Loucy (cell line): ENCODE measurements at regions not wholly inside any gene's neighbourhood (a gene's known extent, or its start where the extent isn't known, plus 50 kb on each side); places are given as distances from the start of the nearest gene placed in this dataset.

Experiments
- H2AFZ ChIP-seq: fragments of 200-600 bp; sonication (generic); 2 replicates; pipeline ENCODE4 v1.6.0; 2016; ENCODE audit warnings: antibody characterized with exemption, mild to moderate bottlenecking, low read length, moderate library complexity
- H3F3A ChIP-seq: fragments of 200-600 bp; 2 replicates; pipeline ENCODE4 v1.6.0; 2016; ENCODE audit warnings: antibody characterized with exemption, low read depth, mild to moderate bottlenecking
- H3K27me3 ChIP-seq: fragments of 200-600 bp; sonication (generic); 2 replicates; pipeline ENCODE4 v1.6.1; 2014; ENCODE audit warnings: low read length, mild to moderate bottlenecking; ENCODE audit not compliant: insufficient read depth, poor library complexity, severe bottlenecking
- H3K36me3 ChIP-seq: fragments of 200-600 bp; sonication (generic); 2 replicates; pipeline ENCODE4 v1.6.1; 2016; ENCODE audit warnings: low read length; ENCODE audit not compliant: insufficient read depth
- H3K4me1 ChIP-seq: fragments of 200-600 bp; sonication (generic); 2 replicates; pipeline ENCODE4 v1.5.1; 2014; ENCODE audit warnings: low read length, mild to moderate bottlenecking; ENCODE audit not compliant: insufficient read depth, poor library complexity, severe bottlenecking
- H3K4me2 ChIP-seq: fragments of 200-600 bp; sonication (generic); 2 replicates; pipeline ENCODE4 v1.6.0; 2014; ENCODE audit warnings: antibody characterized with exemption, low read length, low read depth, mild to moderate bottlenecking; ENCODE audit not compliant: poor library complexity, severe bottlenecking
- H3K4me3 ChIP-seq: fragments of 200-600 bp; sonication (generic); 2 replicates; pipeline ENCODE4 v1.5.1; 2014; ENCODE audit warnings: low read length, mild to moderate bottlenecking, mixed read lengths; ENCODE audit not compliant: poor library complexity, severe bottlenecking
- H3K79me2 ChIP-seq: fragments of 200-600 bp; sonication (generic); 2 replicates; pipeline ENCODE4 v1.6.1; 2014; ENCODE audit warnings: low read length; ENCODE audit not compliant: insufficient read depth
- H3K9ac ChIP-seq: fragments of 200-600 bp; sonication (generic); 2 replicates; pipeline ENCODE4 v1.6.0; 2014; ENCODE audit warnings: mild to moderate bottlenecking, low read depth, low read length, moderate library complexity; ENCODE audit not compliant: poor library complexity, severe bottlenecking
- H3K9me2 ChIP-seq: fragments of 200-600 bp; sonication (generic); replicated peaks from 2 replicates; pipeline ENCODE4 v1.6.1; 2016; ENCODE audit warnings: low read depth, low read length, mixed read lengths
- H3K9me3 ChIP-seq: fragments of 200-600 bp; sonication (generic); 2 replicates; pipeline ENCODE4 v1.6.1; 2014; ENCODE audit warnings: mild to moderate bottlenecking, antibody characterized with exemption, low read length, low read depth; ENCODE audit not compliant: insufficient read depth
- H4K20me1 ChIP-seq: fragments of 200-600 bp; sonication (generic); 2 replicates; pipeline ENCODE4 v1.6.0; 2014; ENCODE audit warnings: antibody characterized with exemption, low read length, mild to moderate bottlenecking; ENCODE audit not compliant: insufficient read depth, poor library complexity, severe bottlenecking
- CTCF ChIP-seq: fragments of 200-600 bp; sonication (generic); conservative IDR thresholded peaks from 2 replicates; pipeline ENCODE4 v1.5.1; 2014; ENCODE audit warnings: mild to moderate bottlenecking, antibody characterized with exemption, low read length
- EZH2phosphoT487 ChIP-seq: fragments of 200-600 bp; IDR thresholded peaks from 2 replicates; pipeline ENCODE4 v1.6.1; 2018; ENCODE audit warnings: antibody characterized with exemption, mild to moderate bottlenecking, moderate library complexity, borderline replicate concordance

GRCh38 chr5:171705036-171705435, 80.6 kb upstream of the SMIM23 start:
- Histone ChIP-seq H2AFZ (no peak overlapping the region), H3K27me3 (no peaks in the 10 kb centered on the region), H3K4me1 (no peaks in the 10 kb centered on the region), H3K4me2 (no peak overlapping the region), H3F3A (no peaks in the 10 kb centered on the region), H3K9me3 (no peaks in the 10 kb centered on the region), H3K9ac (no peak overlapping the region), H3K79me2 (no peaks in the 10 kb centered on the region), H3K9me2 (no peaks in the 10 kb centered on the region), H3K4me3 (no peak overlapping the region), H3K36me3 (no peaks in the 10 kb centered on the region), H4K20me1 (no peaks in the 10 kb centered on the region)
- TF ChIP-seq CTCF (no peak), EZH2phosphoT487 (no peak)

- Histone ChIP-seq H3K36me3 (no peaks in the 10 kb centered on the region), H3K9me3 (no peaks in the 10 kb centered on the region), H3F3A (no peaks in the 10 kb centered on the region), H3K9ac (no peak overlapping the region), H4K20me1 (no peaks in the 10 kb centered on the region), H3K4me1 (no peaks in the 10 kb centered on the region), H3K4me3 (no peak overlapping the region), H2AFZ (no peak overlapping the region), H3K79me2 (no peaks in the 10 kb centered on the region), H3K27me3 (no peaks in the 10 kb centered on the region), H3K4me2 (no peak overlapping the region), H3K9me2 (no peaks in the 10 kb centered on the region)
- TF ChIP-seq CTCF: no peak
Measured at GRCh38 chr5:171705830-171706468, 79.7 kb upstream of the SMIM23 start.

- no peaks in the 10 kb centered on the region for H3F3A ChIP-seq
- H3K4me3 ChIP-seq: no peak overlapping the region
- H3K36me3 ChIP-seq: no peaks in the 10 kb centered on the region
- H3K9me2 ChIP-seq: no peaks in the 10 kb centered on the region
- TF ChIP-seq EZH2phosphoT487 (no peak), CTCF (no peak)
- H3K9me3 ChIP-seq: no peaks in the 10 kb centered on the region
- H3K9ac ChIP-seq: no peak overlapping the region
- H2AFZ ChIP-seq: no peak overlapping the region
- no peaks in the 10 kb centered on the region for H3K4me1 ChIP-seq
- no peaks in the 10 kb centered on the region for H3K79me2 ChIP-seq
- no peaks in the 10 kb centered on the region for H3K27me3 ChIP-seq
- H3K4me2 ChIP-seq: no peak overlapping the region
- no peaks in the 10 kb centered on the region for H4K20me1 ChIP-seq
Measured at GRCh38 chr5:171706736-171707441, 78.7 kb upstream of the SMIM23 start.
